RPMI8226 (cell line): ENCODE measurements at regions not wholly inside any gene's neighbourhood (a gene's known extent, or its start where the extent isn't known, plus 50 kb on each side); places are given as distances from the start of the nearest gene placed in this dataset.

ENCODE experiments used
- DNase-seq: peaks from one replicate; pipeline ENCODE4 v3.0.0-alpha.2; 2015

GRCh38 chr2:43127941-43128558, 98.4 kb downstream of the ZFP36L2 start:
- no peak for DNase-seq

- peak; percentile 83 for DNase-seq
Measured at GRCh38 chr2:43127208-43127940, 99.0 kb downstream of the ZFP36L2 start.

DNA sequence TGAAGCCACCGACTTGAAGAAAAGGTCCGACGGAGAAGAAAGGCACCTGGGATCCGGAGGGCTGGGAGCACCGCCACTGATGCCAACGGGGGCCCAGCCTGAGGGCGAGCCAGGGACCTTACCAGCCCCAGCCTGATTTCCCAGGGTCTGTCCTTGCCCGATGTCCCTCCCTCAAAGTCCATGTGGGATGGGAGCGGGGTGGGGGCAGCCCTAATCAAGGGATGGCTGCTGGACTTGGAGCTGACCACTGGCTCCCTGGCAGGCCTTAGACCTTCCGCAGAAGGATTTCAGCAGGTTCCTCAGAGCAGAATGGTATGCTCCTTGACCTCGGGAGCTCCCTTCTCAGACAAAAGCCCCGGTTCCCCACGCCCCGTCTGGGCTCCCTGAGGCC, 99.6 kb downstream of the ZFP36L2 start:
- DNase-seq: no peak

DNA sequence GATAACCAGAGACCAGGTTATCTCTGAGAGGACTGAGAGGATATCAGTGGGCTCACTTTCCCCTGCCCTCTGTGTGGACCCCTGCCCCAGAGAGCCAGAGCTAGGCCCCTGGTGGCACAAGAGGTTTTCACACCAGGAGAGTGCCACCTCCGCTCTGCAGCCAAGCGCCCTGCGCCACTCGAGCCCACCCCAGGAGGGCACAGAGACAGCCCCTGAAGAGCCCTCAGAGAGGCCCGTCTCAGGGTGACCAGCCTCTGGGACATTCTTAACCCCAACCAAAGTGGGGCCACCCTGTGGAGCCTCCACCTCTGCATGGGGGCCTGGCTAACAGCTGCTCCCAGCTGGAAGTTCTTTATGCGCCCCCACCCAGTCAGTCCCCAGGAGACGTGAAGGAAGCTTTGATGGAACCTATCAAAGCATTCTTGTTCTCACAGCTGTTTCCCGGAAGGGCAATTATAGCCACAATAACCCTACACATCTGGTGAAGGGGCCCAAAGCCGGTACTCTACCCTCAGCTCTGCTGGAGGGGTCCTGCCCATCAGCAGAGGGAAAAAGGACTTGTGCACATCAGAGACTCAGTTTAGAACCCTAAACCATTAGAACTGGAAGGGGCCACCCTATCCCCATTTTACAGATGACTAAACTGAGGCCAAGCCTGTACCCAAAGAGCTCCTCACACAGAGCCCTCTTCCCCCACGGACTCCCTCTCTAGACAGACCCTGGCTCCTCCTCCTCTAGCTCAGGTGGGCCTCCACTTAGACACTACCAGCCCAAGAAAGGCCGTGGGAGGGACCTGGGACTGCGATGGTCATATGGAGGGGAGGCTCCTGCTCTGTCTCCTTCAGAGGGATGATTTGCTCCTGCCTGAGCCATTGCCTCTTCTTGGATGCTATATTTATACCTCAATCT, 101.1 kb downstream of the ZFP36L2 start:
- DNase-seq: no peak

- no peak for DNase-seq
Measured at GRCh38 chr2:43124687-43125057, 101.7 kb downstream of the ZFP36L2 start.

- DNase-seq: no peak
Measured at GRCh38 chr2:43123981-43124686, 102.3 kb downstream of the ZFP36L2 start.

- no peak for DNase-seq
Measured at GRCh38 chr2:43123486-43123885, 102.9 kb downstream of the ZFP36L2 start.

GRCh38 chr2:43123028-43123427, 103.4 kb downstream of the ZFP36L2 start:
- DNase-seq: no peak

DNA sequence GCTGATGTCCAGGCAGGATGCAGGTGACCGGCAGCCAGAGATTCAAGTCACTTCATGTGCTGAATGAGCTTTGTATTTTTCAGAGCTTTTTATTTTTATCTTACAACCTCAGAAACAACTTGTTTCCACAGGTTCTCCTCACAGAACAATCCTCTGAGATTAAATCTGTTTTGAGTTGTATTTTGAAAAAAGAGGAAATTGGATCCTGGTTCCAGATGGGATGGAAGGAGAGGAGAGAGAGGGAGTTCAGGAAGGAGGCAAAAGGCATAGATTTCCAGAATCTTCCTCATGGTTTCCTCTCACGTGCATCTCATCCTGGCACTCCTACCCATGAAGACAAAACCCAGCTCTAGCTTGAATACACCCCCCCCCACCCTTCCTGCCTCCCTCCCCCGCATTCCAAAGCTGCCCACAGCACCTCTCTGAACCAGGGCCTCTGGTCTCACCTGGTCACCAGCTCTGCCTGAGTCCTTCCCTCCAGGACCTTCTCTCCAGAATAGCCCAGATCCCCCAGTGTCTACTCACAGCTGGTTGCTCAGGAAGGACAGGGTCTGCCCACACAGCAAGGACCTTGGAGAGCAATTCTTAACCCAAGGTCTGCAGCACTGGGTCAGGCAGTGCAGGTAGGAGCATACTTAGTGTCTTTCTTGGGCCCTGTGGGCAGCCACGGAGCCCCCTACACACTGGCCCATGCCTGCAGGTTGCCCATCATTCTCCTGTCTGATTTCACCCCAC, 104.7 kb downstream of the ZFP36L2 start:
- no peak for DNase-seq

GRCh38 chr2:43119303-43119702, 107.1 kb downstream of the ZFP36L2 start:
- no peak for DNase-seq

DNA sequence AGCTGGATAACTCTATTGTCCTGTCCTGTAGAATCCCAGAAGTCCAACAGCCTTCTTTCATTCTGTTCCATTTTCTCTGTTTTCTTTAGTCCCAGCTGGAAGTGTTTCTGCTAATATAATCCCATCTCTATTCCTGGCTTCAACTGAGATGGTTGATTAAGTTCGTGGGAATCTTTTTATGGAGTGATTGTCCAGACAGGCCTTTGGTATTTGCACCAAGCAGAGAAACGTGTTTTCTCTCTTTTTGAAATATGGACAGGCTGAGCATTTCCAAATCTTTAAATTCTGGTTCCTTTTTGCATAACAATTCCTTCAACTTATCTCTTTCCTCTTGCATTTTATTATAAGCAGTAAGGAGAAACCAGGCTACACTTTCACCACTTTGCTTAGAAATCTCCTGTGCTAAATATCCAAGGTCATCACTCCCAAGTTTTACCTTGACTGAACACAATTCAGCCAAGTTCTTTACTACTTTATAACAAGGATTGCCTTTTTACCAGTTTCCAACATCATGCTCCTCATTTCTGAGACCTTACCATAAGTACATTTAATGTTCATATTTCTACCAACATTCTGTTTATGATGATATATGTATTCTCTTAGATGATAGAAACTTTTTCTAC, 108.8 kb downstream of the ZFP36L2 start:
- no peak for DNase-seq

GRCh38 chr2:43116988-43117387, 109.4 kb downstream of the ZFP36L2 start:
- DNase-seq: no peak

- DNase-seq: no peak
Measured at GRCh38 chr2:43115881-43116280, 110.5 kb downstream of the ZFP36L2 start.

DNA sequence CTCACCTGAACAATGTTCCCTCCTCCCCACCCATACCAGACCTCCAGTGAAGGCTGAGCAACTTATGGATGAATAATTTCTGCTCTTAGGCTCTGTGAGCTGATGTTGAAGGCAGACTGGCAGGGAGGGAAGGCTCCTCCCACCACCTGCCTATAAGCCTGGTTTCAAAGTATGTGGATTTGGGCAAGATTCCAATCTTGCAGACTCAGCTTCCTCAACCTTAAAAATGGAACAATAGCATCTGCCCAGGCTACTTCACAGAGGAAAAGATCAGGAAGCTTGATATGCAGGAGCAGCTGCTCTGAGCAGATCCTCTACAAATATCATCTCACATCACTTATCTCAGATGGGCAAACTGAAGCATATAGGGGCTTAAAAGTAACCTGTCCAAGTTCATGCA, 112.2 kb downstream of the ZFP36L2 start:
- DNase-seq: peak; percentile 65

- no peak for DNase-seq
Measured at GRCh38 chr2:43111788-43112554, 114.4 kb downstream of the ZFP36L2 start.

GRCh38 chr2:43110442-43110871, 115.9 kb downstream of the ZFP36L2 start:
- no peak for DNase-seq

- no peak for DNase-seq
Measured at GRCh38 chr2:43109261-43109743, 117.1 kb downstream of the ZFP36L2 start.

DNA sequence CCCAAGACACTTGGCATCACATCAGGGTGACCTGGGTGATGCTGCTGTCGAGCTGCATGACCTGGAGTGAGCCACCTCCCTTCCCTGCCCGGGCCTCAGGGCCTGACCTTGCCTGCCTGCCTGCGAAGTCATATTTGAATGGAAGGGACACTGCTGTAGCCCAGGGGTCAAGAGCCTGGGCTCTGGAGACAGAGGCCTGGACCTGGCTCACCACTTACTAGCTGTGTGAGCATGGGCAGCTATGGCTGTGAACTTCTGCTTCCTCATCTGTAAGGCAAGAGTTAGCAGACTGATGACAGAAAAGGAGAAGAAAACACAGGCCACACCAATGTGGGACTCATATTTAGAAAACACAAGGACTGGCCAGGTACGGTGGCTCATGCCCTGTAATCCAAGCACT, 118.7 kb downstream of the ZFP36L2 start:
- no peak for DNase-seq

DNA sequence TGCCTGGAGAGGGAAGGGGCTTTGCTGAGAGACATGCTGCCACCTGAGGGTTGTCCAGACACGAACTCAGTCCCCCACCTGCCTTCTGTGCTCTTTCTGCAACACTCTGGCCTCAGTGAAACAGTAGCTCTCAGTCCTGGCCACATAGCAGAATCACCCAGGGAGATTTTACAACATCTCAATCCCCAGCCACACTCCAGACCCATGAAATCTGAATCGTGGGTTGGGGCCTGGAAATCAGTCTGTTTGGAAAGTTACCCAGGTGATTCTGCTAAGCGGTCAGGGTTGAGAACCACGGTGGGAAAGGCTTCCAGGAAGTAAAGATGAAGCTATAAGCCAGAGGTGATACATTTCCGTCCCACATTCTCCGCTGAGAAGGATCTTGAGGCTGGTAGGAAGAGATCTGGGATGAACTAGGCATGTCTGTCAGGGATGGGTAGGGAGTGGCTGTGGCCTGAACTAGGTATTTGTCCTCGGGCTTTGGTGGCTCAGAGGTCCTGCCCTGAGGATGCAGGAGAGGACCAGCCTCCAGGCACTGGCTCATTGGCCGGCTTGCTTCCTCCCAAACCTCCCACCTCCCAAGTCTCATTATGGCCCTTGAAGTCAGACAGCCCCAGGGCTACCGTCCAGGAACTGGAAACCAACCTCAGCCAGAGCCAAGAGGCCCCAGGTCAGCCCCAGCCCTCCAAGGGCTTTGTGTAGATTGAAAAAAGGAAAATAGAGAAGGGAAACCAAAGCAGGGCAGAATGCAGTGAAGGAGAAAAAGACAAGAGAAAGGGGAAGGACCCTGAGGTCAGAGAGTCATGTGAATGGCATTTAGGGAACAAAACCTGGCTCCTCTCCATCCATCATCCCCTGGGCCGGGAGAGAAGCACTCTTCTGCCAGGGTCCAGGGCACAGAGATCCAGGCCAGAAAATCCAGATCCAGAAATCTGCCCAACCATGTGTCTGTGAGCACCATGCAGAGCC, 119.6 kb downstream of the ZFP36L2 start:
- DNase-seq: peak; percentile 23
